CD4-positive, alpha-beta T cell treated with Interleukin-6 at 100 ng/mL for 8 hours (primary cell): ENCODE measurements at regions not wholly inside any gene's neighbourhood (a gene's known extent, or its start where the extent isn't known, plus 50 kb on each side); places are given as distances from the start of the nearest gene placed in this dataset.

Source experiments
- DNase-seq: peaks from one replicate; pipeline ENCODE4 v3.0.0-alpha.2; 2020; ENCODE audit warnings: mixed read lengths, low spot score

GRCh38 chr5:152270096-152270495, 135.0 kb downstream of the NMUR2 start:
- DNase-seq = no peak

- DNase-seq = no peak
Observed at GRCh38 chr5:152269533-152269932, 135.5 kb downstream of the NMUR2 start.

- DNase-seq = no peak
Observed at GRCh38 chr5:152264645-152265254, 140.3 kb downstream of the NMUR2 start.

DNA sequence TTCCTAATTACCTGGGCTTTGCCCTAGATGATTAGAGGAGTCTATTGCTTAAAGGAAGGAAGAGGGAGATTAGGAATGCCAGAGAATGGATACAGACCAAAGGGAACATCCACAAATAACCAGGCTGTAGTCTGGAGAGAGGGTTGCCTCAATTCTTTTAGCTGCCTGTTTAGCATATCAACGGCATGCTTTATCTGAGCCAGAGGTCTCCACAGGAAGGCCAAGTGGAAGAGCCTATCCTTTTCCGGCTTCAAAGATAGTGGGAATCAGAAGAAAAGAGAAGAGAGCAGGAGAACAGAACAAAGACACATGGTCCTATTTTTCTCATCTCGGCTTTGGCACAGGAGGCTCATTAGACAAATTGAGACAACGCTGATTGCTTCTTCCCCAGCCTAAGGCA, 142.4 kb downstream of the NMUR2 start:
- DNase-seq = no peak

GRCh38 chr5:152260940-152261339, 144.1 kb downstream of the NMUR2 start:
- DNase-seq = no peak

GRCh38 chr5:152259702-152260101, 145.4 kb downstream of the NMUR2 start:
- DNase-seq = no peak

DNA sequence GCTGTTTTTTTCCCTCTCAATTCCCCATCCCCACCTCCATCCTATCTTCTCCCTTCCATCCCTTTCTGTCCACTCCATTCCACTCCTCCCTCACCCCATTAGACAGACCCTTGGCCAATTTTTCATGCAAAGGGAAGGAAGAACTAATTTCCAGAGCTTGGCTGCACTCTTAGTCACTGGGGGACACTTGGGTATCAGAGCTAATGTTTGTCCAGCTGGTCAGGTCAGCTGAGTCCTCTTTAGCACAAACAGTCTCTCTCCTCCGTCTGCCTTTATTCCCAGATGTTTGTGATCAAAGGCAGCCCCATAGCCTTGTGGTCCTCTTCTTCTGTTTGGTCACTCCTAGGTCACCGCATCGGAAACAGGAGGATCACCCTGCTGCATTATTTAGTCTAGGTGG, 148.5 kb downstream of the NMUR2 start:
- no peak for DNase-seq

DNA sequence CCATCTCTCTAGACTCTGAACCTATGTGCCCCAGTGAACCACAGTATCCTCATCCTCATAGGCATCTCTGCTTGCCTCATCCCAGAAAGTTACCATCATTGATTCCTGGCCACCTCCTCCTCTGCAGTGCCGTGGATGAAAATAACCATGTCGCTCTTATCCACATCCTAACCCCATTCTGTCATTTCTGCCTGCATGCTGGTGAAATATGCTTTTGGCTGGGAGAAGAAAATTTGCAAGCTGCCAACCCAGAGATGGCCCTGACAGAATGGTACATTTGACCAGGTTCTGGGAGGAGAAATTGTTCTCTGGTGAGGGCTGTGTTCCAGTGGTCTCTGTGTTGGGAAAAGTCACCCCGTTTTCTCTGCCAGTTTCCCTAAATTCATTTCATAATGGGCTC, 149.7 kb downstream of the NMUR2 start:
- DNase-seq = no peak

DNA sequence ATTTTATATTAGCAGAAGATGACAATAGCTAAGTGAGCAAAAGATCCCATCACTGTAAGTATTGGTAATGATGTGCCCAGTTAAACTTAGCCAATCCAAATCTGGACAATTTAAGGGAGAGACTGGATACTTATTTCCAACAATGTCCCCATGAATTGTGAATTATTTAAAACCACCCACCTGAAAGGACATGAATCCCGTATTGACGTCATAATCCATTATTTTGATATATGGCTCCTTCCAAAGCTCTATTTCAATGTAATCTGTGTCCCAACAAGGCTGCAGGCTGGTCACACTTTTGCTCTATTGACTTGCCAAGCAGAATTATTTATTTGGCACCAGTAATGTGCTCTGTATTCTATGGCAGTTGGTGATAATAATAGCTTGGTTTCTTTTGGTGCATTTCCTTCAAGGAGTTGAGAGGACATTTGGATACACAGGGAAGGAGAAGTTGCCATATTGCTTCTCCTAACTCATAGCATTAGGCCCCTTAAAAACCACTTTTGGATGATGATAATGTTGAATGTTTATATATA, 157.2 kb downstream of the NMUR2 start:
- DNase-seq = no peak

- DNase-seq = no peak
Observed at GRCh38 chr5:152246401-152246800, 158.7 kb downstream of the NMUR2 start.

DNA sequence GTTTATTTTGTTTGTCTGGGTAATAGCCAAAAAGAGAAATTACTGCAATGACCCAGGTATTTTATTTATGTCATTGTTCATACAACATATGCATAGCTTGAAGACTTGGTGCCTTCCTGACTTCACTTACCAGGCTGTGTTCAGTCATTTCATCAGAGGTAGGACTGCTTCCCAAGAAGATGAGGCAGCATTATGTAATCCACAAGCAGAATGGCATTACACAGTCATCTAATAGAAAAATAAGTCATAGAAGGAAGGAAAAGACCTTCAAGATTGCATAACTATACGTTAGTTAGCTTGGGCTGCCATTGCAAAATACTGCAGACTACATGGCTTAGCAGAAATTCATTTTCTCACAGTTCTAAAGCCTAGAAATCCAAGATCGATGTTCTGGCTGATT, 167.5 kb downstream of the NMUR2 start:
- no peak for DNase-seq

DNA sequence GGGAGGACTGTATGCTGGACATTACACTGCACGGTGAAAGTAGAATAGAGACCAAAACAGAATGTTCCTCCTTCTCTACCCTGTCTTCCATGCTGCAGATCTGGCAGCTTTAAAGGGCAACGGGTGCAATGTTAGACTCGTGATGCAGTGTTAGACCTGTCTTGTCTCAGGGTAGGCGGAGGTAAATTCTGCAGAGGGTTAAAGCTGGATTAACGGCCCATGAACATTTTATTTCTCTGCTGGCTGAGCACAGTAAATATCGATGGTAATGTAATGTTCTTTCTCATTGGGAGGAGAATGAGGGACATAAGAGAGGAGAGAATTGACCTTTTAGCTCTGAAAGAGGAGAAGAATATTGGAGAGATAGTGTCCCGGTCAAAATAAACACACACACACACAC, 178.9 kb downstream of the NMUR2 start:
- DNase-seq = no peak

GRCh38 chr5:152221721-152222629, 183.1 kb downstream of the NMUR2 start:
- DNase-seq = no peak

DNA sequence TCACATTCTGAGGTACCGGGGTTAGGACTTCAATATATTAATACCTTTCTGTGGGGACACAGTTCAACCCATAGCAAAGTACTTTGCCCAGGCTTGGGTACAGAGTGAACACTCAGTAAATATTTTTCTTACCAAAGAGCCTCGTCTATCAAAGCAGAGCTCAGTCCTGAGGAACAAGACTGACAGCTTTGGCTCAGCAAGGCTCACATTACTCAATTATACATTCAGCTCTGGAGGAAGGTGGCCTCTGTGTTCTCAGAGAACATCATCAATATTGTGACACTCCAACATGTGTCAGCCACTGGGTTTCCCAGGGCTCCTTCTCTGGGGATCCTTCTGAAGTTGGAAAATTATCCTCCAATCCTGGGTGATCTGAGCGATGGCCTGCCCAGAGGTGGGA, 186.4 kb downstream of the NMUR2 start:
- DNase-seq = no peak

- no peak for DNase-seq
Observed at GRCh38 chr5:152205804-152206203, 199.3 kb downstream of the NMUR2 start.

- DNase-seq = no peak
Observed at GRCh38 chr5:152202321-152202720, 202.8 kb downstream of the NMUR2 start.

DNA sequence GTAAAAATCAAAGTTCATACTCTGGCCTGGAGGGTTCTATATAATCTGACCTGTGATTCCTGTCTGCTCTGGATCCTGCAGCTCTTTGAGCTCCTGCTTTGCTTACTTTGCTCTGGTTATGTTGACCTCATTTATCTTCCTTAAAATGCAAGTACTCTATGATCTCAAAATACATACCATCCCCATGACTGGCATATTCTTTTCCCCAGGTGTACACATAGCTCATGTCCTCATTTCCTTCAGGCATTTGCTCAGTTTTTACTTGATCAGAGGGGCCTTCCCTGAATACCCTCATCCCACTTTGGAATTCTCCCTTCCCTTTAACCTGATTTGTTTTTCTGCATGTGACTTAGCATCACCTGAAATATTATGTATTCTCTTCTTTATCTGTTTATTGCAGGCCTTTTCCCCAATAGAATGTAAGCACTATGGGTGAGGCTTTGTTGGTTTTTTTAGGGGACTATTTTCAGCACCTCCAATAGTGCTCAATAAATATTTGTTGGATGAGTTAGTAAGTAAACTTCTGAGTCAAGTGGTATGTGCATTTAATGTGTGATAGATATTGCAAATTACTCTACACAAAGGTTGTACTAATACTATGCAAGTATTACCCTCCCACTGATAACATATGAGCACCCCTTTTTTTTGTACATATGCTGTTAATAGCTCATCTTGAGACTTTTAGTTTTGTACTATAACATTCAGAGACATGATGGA, 211.5 kb downstream of the NMUR2 start:
- no peak for DNase-seq

DNA sequence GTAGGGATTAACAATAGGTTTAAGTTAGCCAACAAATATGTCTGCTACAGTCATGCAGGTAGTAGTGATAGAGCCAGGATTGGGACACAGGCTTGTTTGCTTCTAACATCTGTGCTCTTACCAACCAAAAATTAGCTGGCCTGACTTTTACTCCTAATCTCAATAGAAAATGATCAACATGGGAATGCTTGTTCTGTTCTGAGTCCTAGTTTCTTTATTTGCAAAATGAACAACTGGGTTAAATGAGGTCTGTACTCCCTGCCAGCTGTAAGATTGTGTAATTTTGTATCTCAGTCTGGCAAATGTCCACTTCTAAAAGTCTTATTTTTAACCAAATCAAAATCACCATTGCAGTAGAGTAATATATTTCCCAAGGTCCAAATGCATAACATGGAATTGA, 216.8 kb downstream of the NMUR2 start:
- no peak for DNase-seq

DNA sequence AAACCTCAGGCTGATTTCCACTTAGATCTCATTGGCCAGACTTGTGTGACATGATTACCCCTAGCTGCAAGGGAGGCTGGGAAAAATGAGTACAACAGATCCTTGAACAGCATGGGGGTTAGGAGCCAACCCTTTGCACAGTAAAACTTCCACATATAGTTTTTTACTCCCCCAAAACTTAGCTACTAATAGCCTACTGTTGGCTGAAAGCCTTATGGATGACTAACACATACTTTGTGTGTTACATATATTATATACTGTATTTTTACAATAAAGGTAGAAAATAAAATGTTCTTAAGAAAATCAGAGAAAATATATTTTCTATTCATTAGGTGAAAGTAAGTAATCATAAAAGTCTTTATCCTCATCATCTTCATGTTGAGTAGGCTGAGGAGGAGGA, 217.4 kb downstream of the NMUR2 start:
- no peak for DNase-seq

- DNase-seq = no peak
Observed at GRCh38 chr5:152185547-152186245, 219.4 kb downstream of the NMUR2 start.

DNA sequence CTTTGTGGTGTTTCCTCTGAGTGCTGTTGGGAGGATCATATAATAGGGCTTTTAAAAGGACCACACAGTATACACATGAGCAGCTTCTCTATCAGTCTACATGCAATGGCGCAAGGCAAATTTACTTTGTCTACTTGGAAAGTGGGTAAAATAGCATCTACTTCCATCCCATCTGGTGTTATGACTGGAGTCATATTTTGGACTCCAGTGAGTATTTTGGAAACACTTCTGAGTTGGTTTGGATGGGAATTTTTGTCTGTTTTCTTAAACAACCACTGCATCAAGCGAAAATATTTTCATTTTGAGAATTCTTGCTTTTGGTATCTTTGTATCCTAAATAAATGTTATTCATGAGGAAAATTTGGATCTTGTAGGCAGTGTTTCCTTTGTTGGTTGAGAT, 220.8 kb downstream of the NMUR2 start:
- no peak for DNase-seq

GRCh38 chr5:152181461-152181860, 223.6 kb downstream of the NMUR2 start:
- no peak for DNase-seq
